Small intestine (tissue), 7 donors: ENCODE measurements at regions not wholly inside any gene's neighbourhood (a gene's known extent, or its start where the extent isn't known, plus 50 kb on each side); places are given as distances from the start of the nearest gene placed in this dataset.
"Not testable (repeated sequence)": the region's sequence is repeated elsewhere in the genome, so short reads cannot be mapped to it uniquely, and the experiment has no call there.

ENCODE experiments used
- DNase-seq, 2 donors: peaks; one replicate each; pipeline versions ENCODE4 v3.0.0 to v3.0.0-alpha.2; 2013
- FAIRE-seq: peaks from 2 replicates; lab custom pipeline; 2012; peaks lifted over from hg19 to GRCh38; lab: Jason Lieb, UNC
- H3K27ac ChIP-seq, 3 donors: one replicate each; pipeline ENCODE4 v1.5.1; 2013; ENCODE audit warnings: low read length in 2 of 3, mild to moderate bottlenecking in 2 of 3, control low read depth in 1 of 3, inconsistent platforms in 1 of 3, low read depth in 1 of 3, moderate library complexity in 1 of 3
- H3K27me3 ChIP-seq, 3 donors: one replicate each; pipeline ENCODE4 v1.6.1; 2013; ENCODE audit warnings: low read length in 3 of 3, inconsistent platforms in 1 of 3; ENCODE audit not compliant: control insufficient read depth in 3 of 3, insufficient read depth in 3 of 3
- H3K36me3 ChIP-seq, 3 donors: one replicate each; pipeline ENCODE4 v1.6.1; 2013; ENCODE audit warnings: low read length in 3 of 3, inconsistent platforms in 1 of 3, low read depth in 1 of 3, mild to moderate bottlenecking in 1 of 3, moderate library complexity in 1 of 3; ENCODE audit not compliant: control insufficient read depth in 3 of 3, insufficient read depth in 2 of 3
- H3K4me1 ChIP-seq, 3 donors: one replicate each; pipeline ENCODE4 v1.6.1; 2013; ENCODE audit warnings: low read length in 2 of 3, inconsistent platforms in 1 of 3, low read depth in 1 of 3, mild to moderate bottlenecking in 1 of 3, moderate library complexity in 1 of 3; ENCODE audit not compliant: control insufficient read depth in 3 of 3, insufficient read depth in 2 of 3
- H3K4me3 ChIP-seq, 3 donors: one replicate each; pipeline ENCODE4 v1.5.1; 2013; ENCODE audit warnings: low read length in 3 of 3, control low read depth in 1 of 3, inconsistent platforms in 1 of 3, low read depth in 1 of 3, mild to moderate bottlenecking in 1 of 3, moderate library complexity in 1 of 3
- H3K9me3 ChIP-seq, 2 donors: one replicate each; pipeline ENCODE4 v1.6.1; 2013; ENCODE audit warnings: low read depth in 1 of 2, low read length in 1 of 2; ENCODE audit not compliant: control insufficient read depth in 2 of 2, insufficient read depth in 1 of 2
- WGBS, 3 donors: extraction: QIAGEN DNeasy Blood & Tissue Kit; methylation state at CpG; one replicate each; pipeline ENCODE4 v1.1.7; 2013; 5-methylcytosine and 5-hydroxymethylcytosine counted together
- donor health status: healthy with polysubstance abuse.
- donor health status: control.
- donor health status: control.
- donor health status: Bipolar disorder and iron deficiency.
- donor health status: healthy.

DNA sequence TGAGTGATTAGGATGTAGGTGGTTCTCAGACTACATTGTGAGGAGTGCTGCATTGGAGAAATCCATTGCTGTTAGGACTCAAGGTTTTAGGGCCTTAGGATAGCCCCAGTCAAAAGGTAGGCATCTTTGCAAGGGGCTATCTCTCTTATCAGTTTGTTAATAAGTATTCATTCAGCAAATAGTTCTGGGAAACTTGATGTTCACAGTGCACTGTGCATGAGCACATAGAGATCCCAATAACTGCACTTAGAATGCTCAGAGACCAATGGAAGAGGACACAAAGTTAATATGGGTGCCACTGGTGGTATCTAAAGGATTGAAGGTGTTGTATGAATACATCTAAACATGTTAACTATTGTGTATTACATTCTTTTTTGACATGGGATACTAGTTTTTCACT is 131.4 kb downstream of the KIF4B start:
- FAIRE-seq = no peak

GRCh38 chr5:155147222-155147621 is 133.7 kb downstream of the KIF4B start:
- WGBS, 3 donors = 34 to 48% (median 36%) methylated on average over 2 of the region's 2 CpGs
- Histone ChIP-seq H3K4me3 (no peak overlapping the region), H3K36me3 (no peaks in the 10 kb centered on the region), H3K27ac (no peak overlapping the region), H3K9me3 (no peaks in the 10 kb centered on the region), H3K4me1 (no peaks in the 10 kb centered on the region), H3K27me3 (no peaks in the 10 kb centered on the region)
- FAIRE-seq (no peak), DNase-seq (no peak)

More for the DNA sequence above, 131.4 kb downstream of the KIF4B start:
- DNase-seq = no peak
- no peaks in the 10 kb centered on the region for H3K9me3 ChIP-seq
- no peak overlapping the region for H3K27ac ChIP-seq
- H3K4me3 ChIP-seq = no peak overlapping the region
- no peaks in the 10 kb centered on the region for H3K27me3 ChIP-seq
- no peaks in the 10 kb centered on the region for H3K36me3 ChIP-seq
- no peaks in the 10 kb centered on the region for H3K4me1 ChIP-seq

GRCh38 chr5:155148694-155149093 is 135.1 kb downstream of the KIF4B start:
- Histone ChIP-seq H3K9me3 (no peaks in the 10 kb centered on the region), H3K36me3 (no peaks in the 10 kb centered on the region), H3K27me3 (no peaks in the 10 kb centered on the region), H3K4me3 (no peak overlapping the region), H3K27ac (no peak overlapping the region), H3K4me1 (no peaks in the 10 kb centered on the region)
- no peak for FAIRE-seq
- no peak for DNase-seq
- WGBS, 3 donors = 42 to 75% (median 43%) methylated on average over 1 of the region's 1 CpG

DNA sequence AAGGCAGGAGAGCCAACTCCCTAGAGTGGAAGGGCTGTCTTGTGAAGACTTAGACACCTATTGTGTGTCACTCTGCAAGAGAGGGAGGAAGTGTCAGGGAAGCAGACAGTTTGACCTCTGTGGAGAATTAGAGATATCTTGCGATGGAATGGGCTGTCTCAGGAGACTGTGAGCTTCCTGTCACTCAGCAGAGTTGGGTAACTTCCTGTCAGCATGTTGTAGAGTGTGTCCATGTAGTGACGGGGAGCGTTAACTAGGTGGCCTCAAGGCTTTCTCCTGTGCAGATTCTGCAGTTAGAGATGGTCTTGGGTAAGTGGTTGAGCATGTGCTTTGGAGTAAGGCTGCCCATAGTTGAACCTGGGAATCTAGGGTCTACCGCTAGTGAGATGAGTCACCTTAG is 136.5 kb downstream of the KIF4B start:
- H3K27me3 ChIP-seq = no peaks in the 10 kb centered on the region
- no peaks in the 10 kb centered on the region for H3K36me3 ChIP-seq
- FAIRE-seq (no peak), DNase-seq (no peak)
- WGBS, 3 donors = 57 to 67% (median 66%) methylated on average over 4 of the region's 4 CpGs
- H3K4me3 ChIP-seq = no peak overlapping the region
- H3K4me1 ChIP-seq = no peaks in the 10 kb centered on the region
- no peak overlapping the region for H3K27ac ChIP-seq
- no peaks in the 10 kb centered on the region for H3K9me3 ChIP-seq

DNA sequence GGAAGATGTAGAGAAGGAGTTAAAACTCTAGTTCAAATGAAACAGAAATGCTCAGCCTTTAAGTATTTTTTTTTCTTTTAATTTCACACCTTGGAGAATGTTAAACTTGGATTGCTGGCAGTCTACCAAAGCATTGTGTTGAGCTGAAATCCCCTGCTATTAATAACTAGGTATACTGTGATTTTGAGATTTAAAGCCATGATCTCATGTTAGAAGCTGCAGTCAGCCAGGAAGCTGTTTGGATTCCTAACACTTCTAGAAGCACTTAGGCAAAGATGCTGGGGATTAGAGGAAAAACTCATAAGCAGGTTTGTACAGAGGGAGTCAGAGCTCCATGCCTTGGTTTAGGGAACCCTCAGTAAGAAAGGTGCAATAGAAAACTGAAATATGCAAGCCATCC is 141.4 kb downstream of the KIF4B start:
- H3K27me3 ChIP-seq = no peaks in the 10 kb centered on the region
- FAIRE-seq = no peak
- H3K36me3 ChIP-seq = no peaks in the 10 kb centered on the region
- H3K4me3 ChIP-seq = no peak overlapping the region
- DNase-seq = no peak
- H3K9me3 ChIP-seq = no peaks in the 10 kb centered on the region
- no peaks in the 10 kb centered on the region for H3K4me1 ChIP-seq
- H3K27ac ChIP-seq = no peak overlapping the region

DNA sequence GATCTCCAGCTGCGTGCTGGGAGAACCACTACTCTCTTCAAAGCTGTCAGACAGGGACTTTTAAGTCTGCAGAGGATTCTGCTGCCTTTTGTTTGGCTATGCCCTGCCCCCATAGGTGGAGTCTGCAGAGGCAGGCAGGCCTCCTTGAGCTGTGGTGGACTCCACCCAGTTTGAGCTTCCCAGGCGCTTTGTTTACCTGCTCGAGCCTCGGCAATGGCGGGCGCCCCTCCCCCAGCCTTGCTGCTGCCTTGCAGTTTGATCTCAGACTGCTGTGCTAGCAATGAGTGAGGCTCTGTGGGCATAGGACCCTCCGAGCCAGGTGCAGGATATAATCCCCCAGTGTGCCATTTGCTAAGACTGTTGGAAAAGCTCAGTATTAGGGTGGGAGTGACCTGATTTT is 149.5 kb downstream of the KIF4B start:
- FAIRE-seq, H3K27ac ChIP-seq, H3K4me3 ChIP-seq, H3K9me3 ChIP-seq, H3K27me3 ChIP-seq, H3K4me1 ChIP-seq, H3K36me3 ChIP-seq, DNase-seq: not testable (repeated sequence)
- WGBS, 3 donors = 67 to 75% (median 73%) methylated on average over 7 of the region's 7 CpGs

DNA sequence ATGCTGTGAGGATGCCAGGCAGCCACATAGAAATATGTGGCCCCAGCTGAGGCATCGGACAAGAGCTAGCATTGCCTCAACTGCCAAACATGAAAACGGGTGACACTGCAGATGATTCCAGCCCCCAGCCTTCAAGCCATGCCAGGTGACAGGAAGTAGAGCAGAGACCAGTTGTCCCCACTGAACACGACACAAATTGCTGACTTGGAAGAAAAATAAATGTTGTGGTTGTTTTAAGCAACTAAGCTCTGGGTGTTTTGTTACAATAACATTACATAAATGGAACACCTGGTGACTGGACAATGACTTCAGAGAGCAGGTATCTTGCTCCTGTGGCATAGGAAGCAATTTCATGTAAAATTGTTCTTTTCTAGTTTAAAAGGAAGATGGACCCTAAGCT is 154.2 kb downstream of the KIF4B start:
- Histone ChIP-seq H3K4me3 (no peak overlapping the region), H3K27me3 (no peaks in the 10 kb centered on the region), H3K36me3 (no peaks in the 10 kb centered on the region), H3K4me1 (no peaks in the 10 kb centered on the region), H3K27ac (no peak overlapping the region), H3K9me3 (peaks cover 0 to 4% of the 10 kb centered on the region in 2 donors)
- WGBS, 3 donors = 65 to 82% (median 77%) methylated on average over 3 of the region's 3 CpGs
- DNase-seq (no peak), FAIRE-seq (no peak)

DNA sequence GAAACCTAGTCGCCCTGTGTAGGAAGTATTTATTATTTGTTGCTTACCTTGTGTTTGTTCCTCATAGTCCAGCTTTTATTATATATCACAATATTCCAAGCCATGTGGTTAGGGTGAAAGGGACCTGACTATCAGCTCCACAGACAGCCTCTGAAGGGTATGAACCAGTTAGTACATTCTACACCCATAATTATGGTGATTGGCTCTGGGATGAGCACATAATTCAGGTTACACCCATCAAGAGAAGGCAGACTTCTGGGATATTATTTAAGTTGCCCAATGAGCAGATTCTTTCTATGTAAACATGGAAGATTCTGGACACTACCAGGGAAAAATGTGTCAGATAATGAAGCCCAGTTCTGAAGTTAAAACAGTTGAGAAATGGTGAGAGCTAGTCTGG is 168.0 kb downstream of the KIF4B start:
- WGBS, 3 donors = 56 to 73% (median 68%) methylated on average over 1 of the region's 1 CpG
- FAIRE-seq = no peak
- Histone ChIP-seq H3K27ac (no peak overlapping the region), H3K4me1 (no peaks in the 10 kb centered on the region), H3K27me3 (no peaks in the 10 kb centered on the region), H3K9me3 (peaks cover 0 to 4% of the 10 kb centered on the region in 2 donors), H3K36me3 (no peaks in the 10 kb centered on the region), H3K4me3 (no peak overlapping the region)
- no peak for DNase-seq

DNA sequence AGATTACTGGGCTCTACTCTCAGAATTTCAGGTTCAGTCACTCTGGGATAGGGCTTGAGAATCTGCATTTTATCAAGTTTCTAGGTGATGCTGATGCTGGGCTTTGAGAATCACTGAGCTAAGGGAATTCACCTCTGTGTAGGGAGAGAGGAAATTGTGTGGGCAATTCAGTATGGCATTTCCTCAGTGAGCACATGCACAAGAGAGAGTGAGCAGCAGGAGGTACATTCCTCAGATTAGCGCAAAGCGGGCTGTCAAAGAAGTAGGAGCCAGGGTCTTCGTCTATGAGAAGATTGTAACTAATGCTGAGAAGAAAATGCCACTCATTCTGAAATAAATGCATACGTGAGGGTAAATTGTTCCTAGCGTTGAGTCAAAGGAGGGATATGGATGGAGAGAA is 175.9 kb downstream of the KIF4B start:
- WGBS, 3 donors = 81 to 84% (median 83%) methylated on average over 5 of the region's 5 CpGs
- FAIRE-seq (no peak), DNase-seq (no peak)
- H3K4me1 ChIP-seq = no peaks in the 10 kb centered on the region
- H3K4me3 ChIP-seq = no peak overlapping the region
- H3K36me3 ChIP-seq = no peaks in the 10 kb centered on the region
- no peaks in the 10 kb centered on the region for H3K9me3 ChIP-seq
- H3K27me3 ChIP-seq = no peaks in the 10 kb centered on the region
- no peak overlapping the region for H3K27ac ChIP-seq
